Left lobe of liver (tissue), 2 donors: ENCODE measurements at regions not wholly inside any gene's neighbourhood (a gene's known extent, or its start where the extent isn't known, plus 50 kb on each side); places are given as distances from the start of the nearest gene placed in this dataset.
"Not testable (repeated sequence)": the region's sequence is repeated elsewhere in the genome, so short reads cannot be mapped to it uniquely, and the experiment has no call there.

ENCODE experiments used
- ATAC-seq: fragments of 200-7000 bp; cut with Tn5 transposase; one replicate; pipeline ENCODE4 v1.9.1; 2020; ENCODE audit warnings: mild to moderate bottlenecking, moderate library complexity
- DNase-seq: peaks from one replicate; pipeline ENCODE4 v3.0.0-alpha.2; 2020; ENCODE audit warnings: low spot score
- donor health status: DM: no; HTN: no; CAD: no; lungs with moderate emphysema.
- donor health status: DM: no; HTN: yes; CAD: no.

GRCh38 chr4:1573830-1574459 lies 110.2 kb downstream of the FAM53A start:
- DNase-seq: no peak
- no peak for ATAC-seq

GRCh38 chr4:1572964-1573720 lies 111.0 kb downstream of the FAM53A start:
- ATAC-seq (no peak), DNase-seq (no peak)

GRCh38 chr4:1572521-1572920 lies 111.6 kb downstream of the FAM53A start:
- ATAC-seq (no peak), DNase-seq (no peak)

GRCh38 chr4:1572010-1572385 lies 112.1 kb downstream of the FAM53A start:
- DNase-seq: no peak
- ATAC-seq: no peak

- no peak for ATAC-seq
These were observed 112.7 kb downstream of the FAM53A start for GRCh38 chr4:1571165-1572009.

GRCh38 chr4:1570291-1571164 lies 113.6 kb downstream of the FAM53A start:
- ATAC-seq: no peak
- DNase-seq: no peak

More at GRCh38 chr4:1571165-1572009, 112.7 kb downstream of the FAM53A start:
- DNase-seq: no peak

GRCh38 chr4:1569461-1570151 lies 114.5 kb downstream of the FAM53A start:
- DNase-seq (no peak), ATAC-seq (peak; percentile 10)

- ATAC-seq (peak; percentile 8), DNase-seq (no peak)
These were observed 115.2 kb downstream of the FAM53A start for GRCh38 chr4:1568855-1569460.

GRCh38 chr4:1567808-1568581 lies 116.1 kb downstream of the FAM53A start:
- no peak for ATAC-seq
- DNase-seq: no peak

- ATAC-seq (no peak), DNase-seq (no peak)
These were observed 116.7 kb downstream of the FAM53A start for GRCh38 chr4:1567519-1567807.

- ATAC-seq: no peak
These were observed 117.1 kb downstream of the FAM53A start for GRCh38 chr4:1566838-1567518.

GRCh38 chr4:1566301-1566837 lies 117.7 kb downstream of the FAM53A start:
- DNase-seq, ATAC-seq: not testable (repeated sequence)

More at GRCh38 chr4:1566838-1567518, 117.1 kb downstream of the FAM53A start:
- no peak for DNase-seq

GRCh38 chr4:1565598-1566295 lies 118.4 kb downstream of the FAM53A start:
- ATAC-seq (no peak), DNase-seq (no peak)

- DNase-seq (no peak), ATAC-seq (no peak)
These were observed 119.4 kb downstream of the FAM53A start for GRCh38 chr4:1564535-1565375.

- DNase-seq: no peak
- no peak for ATAC-seq
These were observed 120.2 kb downstream of the FAM53A start for GRCh38 chr4:1563768-1564485.

GRCh38 chr4:1563241-1563640 lies 120.9 kb downstream of the FAM53A start:
- no peak for DNase-seq
- no peak for ATAC-seq
